Esophagus (tissue), 2 donors: ENCODE measurements at regions not wholly inside any gene's neighbourhood (a gene's known extent, or its start where the extent isn't known, plus 50 kb on each side); places are given as distances from the start of the nearest gene placed in this dataset.

Experiments
- H3K27ac ChIP-seq, 2 donors: one replicate each; pipeline ENCODE4 v1.5.1; 2013; ENCODE audit warnings: low read depth in 2 of 2, mild to moderate bottlenecking in 2 of 2, inconsistent platforms in 1 of 2, low read length in 1 of 2, moderate library complexity in 1 of 2
- H3K27me3 ChIP-seq, 2 donors: one replicate each; pipeline ENCODE4 v1.6.1; 2013; ENCODE audit warnings: low read length in 2 of 2, control low read depth in 1 of 2, mild to moderate bottlenecking in 1 of 2; ENCODE audit not compliant: insufficient read depth in 2 of 2, control insufficient read depth in 1 of 2
- H3K36me3 ChIP-seq, 2 donors: one replicate each; pipeline ENCODE4 v1.6.1; 2013; ENCODE audit warnings: low read length in 1 of 2; ENCODE audit not compliant: control insufficient read depth in 2 of 2, insufficient read depth in 2 of 2
- H3K4me1 ChIP-seq, 2 donors: one replicate each; pipeline ENCODE4 v1.6.1; 2013; ENCODE audit warnings: low read length in 1 of 2; ENCODE audit not compliant: control insufficient read depth in 2 of 2, insufficient read depth in 2 of 2
- H3K4me3 ChIP-seq, 2 donors: one replicate each; pipeline ENCODE4 v1.5.1; 2013; ENCODE audit warnings: low read length in 2 of 2, mild to moderate bottlenecking in 2 of 2, low read depth in 1 of 2, moderate library complexity in 1 of 2
- H3K9me3 ChIP-seq, 2 donors: one replicate each; pipeline ENCODE4 v1.6.1; 2013; ENCODE audit warnings: mild to moderate bottlenecking in 2 of 2, low read depth in 1 of 2, low read length in 1 of 2, moderate library complexity in 1 of 2; ENCODE audit not compliant: control insufficient read depth in 2 of 2, insufficient read depth in 1 of 2
- WGBS, 2 donors: extraction: QIAGEN DNeasy Blood & Tissue Kit; methylation state at CpG; one replicate each; pipeline ENCODE4 v1.1.7; 2013; 5-methylcytosine and 5-hydroxymethylcytosine counted together
- donor health status: healthy with polysubstance abuse.
- donor health status: Bipolar disorder and iron deficiency.

- Histone ChIP-seq H3K4me1 (no peaks in the 10 kb centered on the region), H3K36me3 (no peaks in the 10 kb centered on the region), H3K4me3 (no peak overlapping the region), H3K9me3 (no peaks in the 10 kb centered on the region), H3K27me3 (peaks cover 0 to 6% of the 10 kb centered on the region in 2 donors), H3K27ac (no peak overlapping the region)
- WGBS, 2 donors = 83 to 89% methylated on average over 3 of the region's 3 CpGs
These were observed 98.8 kb upstream of the GSC start for GRCh38 chr14:94868772-94869072.

GRCh38 chr14:94867946-94868771, 98.2 kb upstream of the GSC start:
- Histone ChIP-seq H3K27ac (no peak overlapping the region), H3K36me3 (no peaks in the 10 kb centered on the region), H3K4me3 (no peak overlapping the region), H3K4me1 (no peaks in the 10 kb centered on the region), H3K9me3 (no peaks in the 10 kb centered on the region), H3K27me3 (peaks cover 0 to 6% of the 10 kb centered on the region in 2 donors)
- WGBS, 2 donors = 64 to 65% methylated on average over 20 of the region's 20 CpGs

- no peak overlapping the region for H3K27ac ChIP-seq
- no peaks in the 10 kb centered on the region for H3K4me1 ChIP-seq
- no peaks in the 10 kb centered on the region for H3K9me3 ChIP-seq
- no peaks in the 10 kb centered on the region for H3K36me3 ChIP-seq
- WGBS, 2 donors = 85 to 89% methylated on average over 6 of the region's 6 CpGs
- no peak overlapping the region for H3K4me3 ChIP-seq
- H3K27me3 ChIP-seq = peaks cover 0 to 6% of the 10 kb centered on the region in 2 donors
These were observed 97.3 kb upstream of the GSC start for GRCh38 chr14:94867209-94867608.

GRCh38 chr14:94864387-94865195, 94.7 kb upstream of the GSC start:
- H3K4me3 ChIP-seq = no peak overlapping the region

GRCh38 chr14:94863366-94863765, 93.5 kb upstream of the GSC start:
- no peaks in the 10 kb centered on the region for H3K4me1 ChIP-seq
- H3K4me3 ChIP-seq = no peak overlapping the region
- no peaks in the 10 kb centered on the region for H3K9me3 ChIP-seq
- no peaks in the 10 kb centered on the region for H3K36me3 ChIP-seq
- H3K27ac ChIP-seq = no peak overlapping the region
- 88 to 90% methylated on average over 5 of the region's 5 CpGs for WGBS, 2 donors
- peaks cover 0 to 3% of the 10 kb centered on the region in 2 donors for H3K27me3 ChIP-seq

More at GRCh38 chr14:94864387-94865195, 94.7 kb upstream of the GSC start:
- Histone ChIP-seq H3K36me3 (no peaks in the 10 kb centered on the region), H3K4me1 (no peaks in the 10 kb centered on the region), H3K9me3 (no peaks in the 10 kb centered on the region), H3K27me3 (peaks cover 0 to 3% of the 10 kb centered on the region in 2 donors), H3K27ac (no peak overlapping the region)
- WGBS, 2 donors = 32 to 35% methylated on average over 45 of the region's 45 CpGs

- H3K9me3 ChIP-seq = peaks cover 0 to 8% of the 10 kb centered on the region in 2 donors
- no peak overlapping the region for H3K27ac ChIP-seq
- H3K4me3 ChIP-seq = no peak overlapping the region
- no peaks in the 10 kb centered on the region for H3K36me3 ChIP-seq
- no peaks in the 10 kb centered on the region for H3K27me3 ChIP-seq
- 70 to 80% methylated on average over 5 of the region's 5 CpGs for WGBS, 2 donors
- H3K4me1 ChIP-seq = no peaks in the 10 kb centered on the region
These were observed 88.0 kb upstream of the GSC start for GRCh38 chr14:94857950-94858349.

GRCh38 chr14:94853920-94854319, 84.0 kb upstream of the GSC start:
- H3K36me3 ChIP-seq = no peaks in the 10 kb centered on the region
- H3K4me3 ChIP-seq = no peak overlapping the region
- no peaks in the 10 kb centered on the region for H3K27me3 ChIP-seq
- H3K27ac ChIP-seq = no peak overlapping the region
- no peaks in the 10 kb centered on the region for H3K4me1 ChIP-seq
- WGBS, 2 donors = 87 to 93% methylated on average over 3 of the region's 3 CpGs
- peaks cover 0 to 8% of the 10 kb centered on the region in 2 donors for H3K9me3 ChIP-seq

- 50 to 56% methylated on average over 16 of the region's 16 CpGs for WGBS, 2 donors
- no peak overlapping the region for H3K27ac ChIP-seq
- peaks cover 0 to 8% of the 10 kb centered on the region in 2 donors for H3K9me3 ChIP-seq
- no peaks in the 10 kb centered on the region for H3K4me1 ChIP-seq
- H3K27me3 ChIP-seq = no peaks in the 10 kb centered on the region
- no peak overlapping the region for H3K4me3 ChIP-seq
- no peaks in the 10 kb centered on the region for H3K36me3 ChIP-seq
These were observed 80.6 kb upstream of the GSC start for GRCh38 chr14:94850309-94851211.

- Histone ChIP-seq H3K4me3 (no peak overlapping the region), H3K27ac (no peak overlapping the region), H3K4me1 (no peaks in the 10 kb centered on the region), H3K27me3 (no peaks in the 10 kb centered on the region), H3K9me3 (no peaks in the 10 kb centered on the region), H3K36me3 (no peaks in the 10 kb centered on the region)
- 72 to 73% methylated on average over 10 of the region's 10 CpGs for WGBS, 2 donors
These were observed 74.8 kb upstream of the GSC start for GRCh38 chr14:94844593-94845152.
